GM12873 (cell line): ENCODE measurements at regions not wholly inside any gene's neighbourhood (a gene's known extent, or its start where the extent isn't known, plus 50 kb on each side); places are given as distances from the start of the nearest gene placed in this dataset.

ENCODE experiments used
- TF ChIP-seq, protein P1 (sequence below): IDR thresholded peaks from 2 replicates; pipeline ENCODE4 v1.5.1; 2012; ENCODE audit warnings: low read depth, mild to moderate bottlenecking, moderate library complexity, low read length, control low read depth; ENCODE audit not compliant: insufficient read depth; ENCODE audit errors: missing control alignments

GRCh38 chr7:36100226-36100625 is 52.8 kb upstream of the EEPD1 start:
- TF ChIP-seq, protein P1, sequence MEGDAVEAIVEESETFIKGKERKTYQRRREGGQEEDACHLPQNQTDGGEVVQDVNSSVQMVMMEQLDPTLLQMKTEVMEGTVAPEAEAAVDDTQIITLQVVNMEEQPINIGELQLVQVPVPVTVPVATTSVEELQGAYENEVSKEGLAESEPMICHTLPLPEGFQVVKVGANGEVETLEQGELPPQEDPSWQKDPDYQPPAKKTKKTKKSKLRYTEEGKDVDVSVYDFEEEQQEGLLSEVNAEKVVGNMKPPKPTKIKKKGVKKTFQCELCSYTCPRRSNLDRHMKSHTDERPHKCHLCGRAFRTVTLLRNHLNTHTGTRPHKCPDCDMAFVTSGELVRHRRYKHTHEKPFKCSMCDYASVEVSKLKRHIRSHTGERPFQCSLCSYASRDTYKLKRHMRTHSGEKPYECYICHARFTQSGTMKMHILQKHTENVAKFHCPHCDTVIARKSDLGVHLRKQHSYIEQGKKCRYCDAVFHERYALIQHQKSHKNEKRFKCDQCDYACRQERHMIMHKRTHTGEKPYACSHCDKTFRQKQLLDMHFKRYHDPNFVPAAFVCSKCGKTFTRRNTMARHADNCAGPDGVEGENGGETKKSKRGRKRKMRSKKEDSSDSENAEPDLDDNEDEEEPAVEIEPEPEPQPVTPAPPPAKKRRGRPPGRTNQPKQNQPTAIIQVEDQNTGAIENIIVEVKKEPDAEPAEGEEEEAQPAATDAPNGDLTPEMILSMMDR, result no peak

- TF ChIP-seq, protein P1, result no peak
These were observed 52.4 kb upstream of the EEPD1 start for GRCh38 chr7:36100634-36101033.
